Tibial nerve (tissue), 4 donors: ENCODE measurements at regions not wholly inside any gene's neighbourhood (a gene's known extent, or its start where the extent isn't known, plus 50 kb on each side); places are given as distances from the start of the nearest gene placed in this dataset.

Source experiments
- CTCF ChIP-seq, 5 experiments: fragments of 200-600 bp in 3 of 5; fragments of 450-650 bp in 2 of 5; sonication (generic) in 3 of 5; IDR thresholded peaks; one replicate each; pipeline ENCODE4 v1.5.1; 2016 to 2019; ENCODE audit warnings: antibody characterized with exemption in 5 of 5, mild to moderate bottlenecking in 3 of 5, moderate library complexity in 2 of 5
- EP300 ChIP-seq, 2 donors: sonication (generic); formaldehyde crosslinking; IDR thresholded peaks; one replicate each; pipeline ENCODE4 v1.6.1; 2017; ENCODE audit warnings: antibody characterized with exemption in 2 of 2, mild to moderate bottlenecking in 1 of 2

DNA sequence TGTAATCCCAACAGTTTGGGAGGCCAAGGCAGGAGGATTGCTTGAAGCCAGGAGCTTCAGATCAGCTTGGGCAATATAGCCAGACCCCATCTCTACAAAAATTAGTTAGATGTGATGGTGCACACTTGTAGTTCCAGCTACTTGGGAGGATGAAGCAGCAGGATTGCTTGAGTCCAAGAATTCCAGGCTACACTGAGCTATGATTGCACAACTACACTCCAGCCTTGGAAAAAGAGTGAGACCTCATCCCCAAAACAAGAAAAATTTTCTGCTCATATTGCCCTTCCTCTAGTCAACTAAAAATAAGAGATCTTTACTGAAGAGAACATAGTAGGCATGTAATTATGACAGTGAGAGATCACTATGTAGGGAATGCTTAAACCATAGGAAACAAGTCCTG is 60.9 kb upstream of the SPATA12 start:
- no peak for TF ChIP-seq CTCF (IDR thresholded peaks at IDR 0.05)
- TF ChIP-seq EP300 (IDR thresholded peaks at IDR 0.05): no peak
